K562 (cell line): ENCODE measurements at regions not wholly inside any gene's neighbourhood (a gene's known extent, or its start where the extent isn't known, plus 50 kb on each side); places are given as distances from the start of the nearest gene placed in this dataset.
"Not testable (repeated sequence)": the region's sequence is repeated elsewhere in the genome, so short reads cannot be mapped to it uniquely, and the experiment has no call there.

ENCODE experiments used
- EP300 ChIP-seq: IDR thresholded peaks from 2 replicates; pipeline ENCODE4 v1.6.1; 2012; ENCODE audit warnings: low read length, improper control_type of control experiment
- HDAC2 ChIP-seq: fragments of 450-650 bp; IDR thresholded peaks from 2 replicates; pipeline ENCODE4 v1.6.1; 2016; ENCODE audit warnings: mild to moderate bottlenecking
- MAX ChIP-seq: sonication (generic); formaldehyde crosslinking; IDR thresholded peaks from 2 replicates; pipeline ENCODE4 v1.9.0; 2022; ENCODE audit warnings: mild to moderate bottlenecking, missing genetic modification reagents
- MAZ ChIP-seq, 2 experiments: fragments of 450-650 bp in 1 of 2; sonication (generic) in 1 of 2; formaldehyde crosslinking; IDR thresholded peaks in 1 of 2; conservative IDR thresholded peaks in 1 of 2; 2 replicates each; pipeline versions ENCODE4 v1.4.0 to v1.5.0; 2020; ENCODE audit warnings: mild to moderate bottlenecking in 1 of 2, missing genetic modification reagents in 1 of 2
- YY1 ChIP-seq, 3 experiments: IDR thresholded peaks; 2 replicates each; pipeline ENCODE4 v1.6.1; 2011; ENCODE audit warnings: low read length in 2 of 3, mild to moderate bottlenecking in 2 of 3, moderate library complexity in 2 of 3, borderline replicate concordance in 1 of 3, control low read depth in 1 of 3, low read depth in 1 of 3; ENCODE audit not compliant: insufficient read depth in 3 of 3, insufficient replicate concordance in 2 of 3, control insufficient read depth in 1 of 3, insufficient read length in 1 of 3; ENCODE audit errors: extremely low read depth in 1 of 3
- ZNF232 ChIP-seq: sonication (generic); formaldehyde crosslinking; IDR thresholded peaks from 2 replicates; pipeline ENCODE4 v1.8.0; 2022; ENCODE audit warnings: mild to moderate bottlenecking, missing genetic modification reagents

GRCh38 chr11:23834306-23834705 is 662.5 kb upstream of the LUZP2 start:
- not testable (repeated sequence) for TF ChIP-seq MAX; EP300; ZNF232; MAZ (CRISPR knock-in tag; conservative IDR thresholded peaks at IDR 0.05 in 1 of 2, IDR thresholded peaks at IDR 0.05 in 1 of 2); YY1 (IDR thresholded peaks at IDR 0.05; ENCODE audit: borderline replicate concordance in 1 of 3, control insufficient read depth in 1 of 3, extremely low read depth in 1 of 3, insufficient read depth in 3 of 3, insufficient read length in 1 of 3, insufficient replicate concordance in 2 of 3, low read depth in 1 of 3, low read length in 2 of 3); HDAC2
